ENCODE measurements at regions not wholly inside any gene's neighbourhood (a gene's known extent, or its start where the extent isn't known, plus 50 kb on each side); places are given as distances from the start of the nearest gene placed in this dataset.

GRCh38 chr11:95283146-95283545 is 52.1 kb upstream of the SESN3 start:
- no peak for DNase-seq (ENCODE audit: extremely low read depth, insufficient read length)
- Histone ChIP-seq H3K27me3 (replicated peaks; ENCODE audit: control insufficient read depth, insufficient read depth, low read length) (no peaks in the 10 kb centered on the region; the same call in 1 of the 2 replicates), H3K4me3 (replicated peaks; ENCODE audit: low read depth, low read length) (no peak overlapping the region), H3K36me3 (ENCODE audit: control insufficient read depth, insufficient read depth, low read length) (no peaks in the 10 kb centered on the region)
- TF ChIP-seq CTCF (IDR thresholded peaks at IDR 0.05; ENCODE audit: insufficient read depth, low read length, poor library complexity, severe bottlenecking), result no peak

GRCh38 chr11:95282291-95282751 is 51.3 kb upstream of the SESN3 start:
- DNase-seq (ENCODE audit: extremely low read depth, insufficient read length), result no peak
- Histone ChIP-seq H3K36me3 (ENCODE audit: control insufficient read depth, insufficient read depth, low read length) (no peaks in the 10 kb centered on the region), H3K27me3 (replicated peaks; ENCODE audit: control insufficient read depth, insufficient read depth, low read length) (no peaks in the 10 kb centered on the region; the same call in 1 of the 2 replicates), H3K4me3 (replicated peaks; ENCODE audit: low read depth, low read length) (no peak overlapping the region)
- no peak for TF ChIP-seq CTCF (IDR thresholded peaks at IDR 0.05; ENCODE audit: insufficient read depth, low read length, poor library complexity, severe bottlenecking)

All from GM06990 (cell line).